Sigmoid colon (tissue), 4 donors: ENCODE measurements at regions not wholly inside any gene's neighbourhood (a gene's known extent, or its start where the extent isn't known, plus 50 kb on each side); places are given as distances from the start of the nearest gene placed in this dataset.

Source experiments
- EP300 ChIP-seq, 4 donors: sonication (generic); formaldehyde crosslinking; IDR thresholded peaks; one replicate each; pipeline ENCODE4 v1.6.1; 2017; ENCODE audit warnings: antibody characterized with exemption in 4 of 4
- POLR2A ChIP-seq, 2 donors: fragments of 450-650 bp; IDR thresholded peaks; one replicate each; pipeline ENCODE4 v1.6.1; 2016; ENCODE audit warnings: antibody characterized with exemption in 2 of 2, mild to moderate bottlenecking in 2 of 2, moderate library complexity in 2 of 2
- POLR2AphosphoS5 ChIP-seq, 4 donors: sonication (generic); formaldehyde crosslinking; IDR thresholded peaks; one replicate each; pipeline ENCODE4 v1.6.1; 2017; ENCODE audit warnings: antibody characterized with exemption in 4 of 4
- TF ChIP-seq, protein P1 (sequence below), 4 experiments: fragments of 450-650 bp in 3 of 4; fragments of 200-600 bp in 1 of 4; IDR thresholded peaks; one replicate each; pipeline ENCODE4 v1.5.1; 2016 to 2019; ENCODE audit warnings: antibody characterized with exemption in 4 of 4, mild to moderate bottlenecking in 3 of 4, moderate library complexity in 2 of 4

DNA sequence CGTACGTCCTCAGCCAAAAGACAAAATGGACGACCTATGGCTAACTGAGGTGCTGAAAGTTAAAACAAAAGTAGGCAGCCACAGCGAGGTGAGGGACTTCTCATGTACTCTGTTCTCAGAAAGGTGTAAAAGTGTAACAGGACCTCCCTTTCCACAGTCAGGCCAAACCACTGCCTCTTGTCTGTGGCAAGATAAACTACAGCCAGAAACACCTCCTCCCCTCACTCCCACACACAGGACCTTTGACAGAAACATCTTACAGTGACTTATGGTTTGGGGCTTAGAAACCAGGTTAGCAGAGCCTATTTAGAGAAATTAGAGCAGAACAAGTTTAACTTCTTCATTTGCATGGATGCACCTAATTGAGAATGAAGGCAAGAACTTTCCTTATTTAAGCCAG lies 499.1 kb upstream of the GRIN3A start:
- no peak for TF ChIP-seq POLR2AphosphoS5 (IDR thresholded peaks at IDR 0.05)
- no peak for TF ChIP-seq POLR2A (IDR thresholded peaks at IDR 0.05)
- TF ChIP-seq, protein P1, sequence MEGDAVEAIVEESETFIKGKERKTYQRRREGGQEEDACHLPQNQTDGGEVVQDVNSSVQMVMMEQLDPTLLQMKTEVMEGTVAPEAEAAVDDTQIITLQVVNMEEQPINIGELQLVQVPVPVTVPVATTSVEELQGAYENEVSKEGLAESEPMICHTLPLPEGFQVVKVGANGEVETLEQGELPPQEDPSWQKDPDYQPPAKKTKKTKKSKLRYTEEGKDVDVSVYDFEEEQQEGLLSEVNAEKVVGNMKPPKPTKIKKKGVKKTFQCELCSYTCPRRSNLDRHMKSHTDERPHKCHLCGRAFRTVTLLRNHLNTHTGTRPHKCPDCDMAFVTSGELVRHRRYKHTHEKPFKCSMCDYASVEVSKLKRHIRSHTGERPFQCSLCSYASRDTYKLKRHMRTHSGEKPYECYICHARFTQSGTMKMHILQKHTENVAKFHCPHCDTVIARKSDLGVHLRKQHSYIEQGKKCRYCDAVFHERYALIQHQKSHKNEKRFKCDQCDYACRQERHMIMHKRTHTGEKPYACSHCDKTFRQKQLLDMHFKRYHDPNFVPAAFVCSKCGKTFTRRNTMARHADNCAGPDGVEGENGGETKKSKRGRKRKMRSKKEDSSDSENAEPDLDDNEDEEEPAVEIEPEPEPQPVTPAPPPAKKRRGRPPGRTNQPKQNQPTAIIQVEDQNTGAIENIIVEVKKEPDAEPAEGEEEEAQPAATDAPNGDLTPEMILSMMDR (IDR thresholded peaks at IDR 0.05): no peak
- no peak for TF ChIP-seq EP300 (IDR thresholded peaks at IDR 0.05)
